AG09309 (cell line): ENCODE measurements at regions not wholly inside any gene's neighbourhood (a gene's known extent, or its start where the extent isn't known, plus 50 kb on each side); places are given as distances from the start of the nearest gene placed in this dataset.

Experiments
- DNase-seq: peaks from one replicate; pipeline ENCODE4 v3.0.0-alpha.2; 2010; ENCODE audit warnings: low read depth
- H3K4me3 ChIP-seq: 2 replicates; pipeline ENCODE4 v1.5.1; 2011; ENCODE audit warnings: mild to moderate bottlenecking, low read depth, low read length, moderate library complexity; ENCODE audit not compliant: control insufficient read depth
- TF ChIP-seq, protein P1 (sequence below): IDR thresholded peaks from 2 replicates; pipeline ENCODE4 v1.5.1; 2011; ENCODE audit warnings: mild to moderate bottlenecking, low read depth, low read length, inconsistent platforms; ENCODE audit not compliant: insufficient read depth, control insufficient read depth; ENCODE audit errors: missing control alignments

DNA sequence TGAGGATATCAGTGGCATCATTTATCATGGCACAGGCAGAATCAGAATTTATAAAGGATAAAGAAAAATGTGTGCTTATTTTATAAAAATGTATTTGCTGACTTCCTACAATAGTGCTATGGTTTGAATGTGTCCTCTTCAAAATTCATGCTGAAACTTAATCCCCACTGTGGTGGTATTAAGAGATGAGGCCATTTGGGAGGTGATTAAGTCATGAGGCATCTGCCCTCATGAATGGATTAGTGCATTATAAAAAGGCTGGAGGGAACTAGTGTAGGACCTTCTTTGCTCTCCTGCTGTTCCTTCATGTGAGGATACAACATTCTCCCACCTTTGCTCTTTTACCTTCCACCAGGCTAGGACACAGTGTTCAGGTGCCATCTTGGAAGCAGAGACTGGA is 212.8 kb downstream of the RFC3 start:
- no peak overlapping the region for H3K4me3 ChIP-seq
- TF ChIP-seq, protein P1, sequence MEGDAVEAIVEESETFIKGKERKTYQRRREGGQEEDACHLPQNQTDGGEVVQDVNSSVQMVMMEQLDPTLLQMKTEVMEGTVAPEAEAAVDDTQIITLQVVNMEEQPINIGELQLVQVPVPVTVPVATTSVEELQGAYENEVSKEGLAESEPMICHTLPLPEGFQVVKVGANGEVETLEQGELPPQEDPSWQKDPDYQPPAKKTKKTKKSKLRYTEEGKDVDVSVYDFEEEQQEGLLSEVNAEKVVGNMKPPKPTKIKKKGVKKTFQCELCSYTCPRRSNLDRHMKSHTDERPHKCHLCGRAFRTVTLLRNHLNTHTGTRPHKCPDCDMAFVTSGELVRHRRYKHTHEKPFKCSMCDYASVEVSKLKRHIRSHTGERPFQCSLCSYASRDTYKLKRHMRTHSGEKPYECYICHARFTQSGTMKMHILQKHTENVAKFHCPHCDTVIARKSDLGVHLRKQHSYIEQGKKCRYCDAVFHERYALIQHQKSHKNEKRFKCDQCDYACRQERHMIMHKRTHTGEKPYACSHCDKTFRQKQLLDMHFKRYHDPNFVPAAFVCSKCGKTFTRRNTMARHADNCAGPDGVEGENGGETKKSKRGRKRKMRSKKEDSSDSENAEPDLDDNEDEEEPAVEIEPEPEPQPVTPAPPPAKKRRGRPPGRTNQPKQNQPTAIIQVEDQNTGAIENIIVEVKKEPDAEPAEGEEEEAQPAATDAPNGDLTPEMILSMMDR: no peak
- no peak for DNase-seq

DNA sequence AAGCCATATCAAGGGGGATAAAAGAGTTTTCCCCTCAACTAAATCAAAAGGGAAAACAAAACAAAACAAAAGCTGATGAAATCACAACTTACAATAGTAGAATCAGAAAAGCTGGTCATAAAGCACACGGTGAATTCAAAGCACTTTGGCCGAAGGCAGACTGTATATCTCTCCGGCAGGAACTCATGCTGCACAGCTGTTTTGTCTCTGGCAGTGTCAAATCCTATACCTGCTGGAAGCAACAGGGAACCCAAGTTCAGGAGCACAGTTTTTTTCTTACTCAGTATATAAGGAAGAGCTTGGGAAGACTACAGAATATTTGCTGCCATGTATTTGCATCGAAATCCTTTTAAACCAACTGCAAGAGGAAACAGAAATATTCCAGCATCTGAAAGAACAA is 213.7 kb downstream of the RFC3 start:
- no peak for DNase-seq
- TF ChIP-seq, protein P1: no peak
- H3K4me3 ChIP-seq: no peak overlapping the region

DNA sequence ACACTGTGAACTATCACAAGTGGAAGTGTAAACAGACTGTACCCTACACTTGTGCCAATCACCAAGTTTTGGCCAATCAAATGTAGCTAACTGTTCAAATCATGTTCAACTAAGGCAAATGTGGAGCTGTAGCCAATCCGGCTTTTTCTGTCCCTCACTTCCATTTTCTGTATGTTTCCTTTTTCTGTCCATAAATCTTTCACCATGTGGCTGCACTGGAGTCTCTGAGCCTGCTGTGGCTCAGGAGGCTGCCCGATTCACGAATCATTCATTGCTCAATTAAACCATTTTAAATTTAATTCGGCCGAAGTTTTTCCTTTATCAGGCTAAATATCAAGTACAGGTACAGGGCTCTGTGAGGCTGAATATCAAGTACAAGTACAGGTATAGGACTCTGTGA is 216.5 kb downstream of the RFC3 start:
- TF ChIP-seq, protein P1: no peak
- DNase-seq: no peak
- no peak overlapping the region for H3K4me3 ChIP-seq

DNA sequence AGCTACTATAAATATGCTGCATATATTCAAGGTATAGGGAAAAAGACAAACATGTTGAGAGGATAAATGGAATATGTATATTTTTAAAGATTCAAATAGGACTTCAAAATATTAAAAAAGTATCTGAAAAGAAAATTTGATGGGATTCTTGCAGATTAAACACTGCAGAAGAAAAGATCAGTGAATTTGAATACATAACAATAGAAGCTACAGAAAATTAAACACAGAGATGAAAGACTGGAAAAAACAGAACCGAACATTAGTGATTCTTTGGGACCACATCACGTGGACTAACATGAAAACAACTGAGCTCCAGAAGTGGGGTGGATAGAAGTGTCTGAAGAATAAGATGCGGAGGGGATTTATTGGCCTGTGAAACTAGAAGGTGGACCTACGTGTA is 217.2 kb downstream of the RFC3 start:
- no peak for DNase-seq
- no peak overlapping the region for H3K4me3 ChIP-seq
- TF ChIP-seq, protein P1: no peak

DNA sequence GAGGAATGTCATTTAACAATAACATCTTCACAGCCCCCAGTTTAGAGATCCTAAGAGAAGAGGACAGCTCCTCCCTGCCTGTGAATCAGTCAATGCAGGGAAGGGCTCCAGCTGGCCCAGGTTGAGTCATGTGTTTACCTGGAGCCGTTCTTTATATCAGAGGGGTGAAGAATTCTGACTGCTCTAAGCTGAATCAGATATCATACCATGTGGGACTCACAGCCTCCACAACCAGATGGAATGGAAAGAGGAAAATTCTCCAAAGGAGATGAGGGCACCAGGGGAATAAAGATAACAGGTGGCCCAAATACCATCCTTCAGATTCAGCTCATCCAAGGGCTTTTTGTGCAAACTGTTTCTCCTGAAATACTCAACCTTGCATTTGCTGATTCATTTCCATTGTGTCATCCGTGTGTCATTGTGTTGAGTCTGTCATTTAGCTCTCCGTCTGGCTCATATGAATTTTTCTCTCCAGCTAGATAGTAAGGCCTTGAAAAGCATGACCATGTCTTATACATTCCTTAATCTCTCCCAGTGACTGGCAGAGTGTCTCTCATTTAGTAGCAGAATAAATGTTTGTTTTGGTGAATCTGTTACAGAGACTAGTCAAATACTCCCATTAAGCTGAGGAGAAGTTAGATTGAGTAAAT is 217.9 kb downstream of the RFC3 start:
- no peak for DNase-seq
- TF ChIP-seq, protein P1: no peak
- H3K4me3 ChIP-seq: no peak overlapping the region

DNA sequence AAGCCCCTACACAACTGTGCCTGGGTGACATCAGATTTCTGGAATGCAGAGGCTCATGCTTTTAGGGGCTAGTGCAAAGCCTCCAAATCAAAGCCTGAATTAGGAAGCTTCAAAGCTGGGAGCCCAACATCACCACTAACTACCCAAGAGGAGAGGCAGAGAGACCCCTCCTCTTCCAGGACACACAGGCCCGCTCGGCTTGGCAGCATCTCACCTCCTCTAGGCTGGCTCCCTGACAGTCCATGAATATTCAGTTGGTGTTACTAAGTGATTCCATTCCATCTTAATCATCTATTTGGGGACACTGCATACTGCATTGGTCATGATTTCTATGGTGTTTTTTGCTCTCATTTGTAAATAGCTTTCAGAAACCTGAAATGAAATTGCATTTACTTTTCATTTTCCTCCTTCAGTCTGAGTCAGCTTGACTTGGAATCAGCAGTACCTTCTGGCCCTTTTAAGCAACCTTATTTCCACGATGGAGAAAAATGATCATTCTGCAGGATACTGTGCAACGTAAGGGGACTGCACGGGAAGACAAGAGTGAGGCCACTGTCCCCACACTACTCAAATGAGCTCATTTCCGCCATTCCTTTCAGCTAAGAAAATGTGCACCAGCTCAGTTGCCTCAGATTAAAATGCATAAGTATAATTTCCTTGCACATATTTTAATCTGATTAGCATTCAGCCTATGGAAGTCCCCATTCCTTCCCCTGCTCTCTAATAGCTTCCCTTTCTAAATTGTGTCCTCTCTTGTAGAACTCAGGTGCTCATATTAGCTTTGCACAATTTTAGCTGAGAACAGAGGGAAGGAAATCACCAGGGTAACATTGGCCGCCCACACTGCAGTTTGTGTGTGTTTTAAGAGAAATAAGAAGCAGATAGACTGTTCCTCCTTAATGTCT is 219.9 kb downstream of the RFC3 start:
- H3K4me3 ChIP-seq: no peak overlapping the region
- no peak for DNase-seq
- TF ChIP-seq, protein P1: no peak
